ENCODE measurements at regions not wholly inside any gene's neighbourhood (a gene's known extent, or its start where the extent isn't known, plus 50 kb on each side); places are given as distances from the start of the nearest gene placed in this dataset.

- Histone ChIP-seq H3K27me3 (no peaks in the 10 kb centered on the region), H3K4me3 (no peak overlapping the region), H3K9me3 (peaks cover 3 to 24% of the 10 kb centered on the region in 2 donors), H3K4me1 (no peaks in the 10 kb centered on the region), H3K36me3 (no peaks in the 10 kb centered on the region), H3K27ac (no peak overlapping the region)
- DNase-seq (ENCODE audit: low spot score in 2 of 2): no peak
- TF ChIP-seq POLR2AphosphoS5 (IDR thresholded peaks at IDR 0.05) (no peak), POLR2A (IDR thresholded peaks at IDR 0.05) (no peak), CTCF (IDR thresholded peaks at IDR 0.05) (no peak)
- intact Hi-C loops (cut with DNase I; ENCODE audit: low total_unique reads): no loop called here
Observed at GRCh38 chr2:107625982-107626381, 200.7 kb upstream of the RGPD4 start.

DNA sequence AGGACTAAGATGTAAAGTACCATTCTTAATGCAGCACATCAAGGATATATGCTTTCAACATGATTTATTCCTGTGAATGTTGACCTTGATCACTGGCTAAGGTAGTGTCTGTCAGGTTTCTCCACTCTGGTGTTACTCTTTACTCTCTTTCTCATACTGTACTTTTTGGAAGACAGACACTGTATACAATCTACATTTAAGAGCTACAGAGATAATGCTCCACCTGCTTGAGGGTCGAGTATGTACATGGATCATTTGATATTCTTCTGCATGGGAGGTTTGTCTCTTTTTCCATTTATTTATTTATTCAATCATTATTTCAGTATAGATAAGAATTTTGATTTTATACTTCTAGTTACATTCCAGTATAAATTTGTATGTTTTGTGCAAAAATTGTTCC, 199.5 kb upstream of the RGPD4 start:
- Histone ChIP-seq H3K27me3 (no peaks in the 10 kb centered on the region), H3K4me1 (no peaks in the 10 kb centered on the region), H3K36me3 (no peaks in the 10 kb centered on the region), H3K27ac (no peak overlapping the region), H3K4me3 (no peak overlapping the region), H3K9me3 (peaks cover 3 to 19% of the 10 kb centered on the region in 2 donors)
- intact Hi-C loops (cut with DNase I; ENCODE audit: low total_unique reads): no loop called here
- TF ChIP-seq POLR2A (IDR thresholded peaks at IDR 0.05) (no peak), POLR2AphosphoS5 (IDR thresholded peaks at IDR 0.05) (no peak)
- DNase-seq (ENCODE audit: low spot score in 2 of 2): no peak

DNA sequence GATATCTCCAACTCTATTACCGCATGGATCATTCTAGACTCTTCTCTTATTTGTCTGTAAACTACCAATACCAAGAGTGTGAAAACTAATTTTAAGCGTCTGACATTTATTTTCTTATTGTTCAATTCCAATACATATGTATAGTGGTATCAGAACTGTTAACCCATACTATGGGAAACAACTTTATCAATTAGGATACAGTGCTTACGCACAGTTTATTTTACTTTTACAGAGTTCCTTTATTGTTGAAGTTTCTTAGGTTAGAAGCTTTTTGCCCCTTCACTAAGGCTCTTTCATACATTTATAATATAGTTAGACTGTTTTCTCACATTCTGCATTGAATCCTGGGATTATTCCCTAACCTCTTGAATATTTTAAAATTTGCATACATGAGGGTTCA, 198.8 kb upstream of the RGPD4 start:
- no peak for DNase-seq (ENCODE audit: low spot score in 2 of 2)
- no peak overlapping the region for H3K27ac ChIP-seq
- intact Hi-C loops (cut with DNase I; ENCODE audit: low total_unique reads): no loop called here
- no peaks in the 10 kb centered on the region for H3K4me1 ChIP-seq
- no peak for TF ChIP-seq POLR2A (IDR thresholded peaks at IDR 0.05)
- no peak for TF ChIP-seq POLR2AphosphoS5 (IDR thresholded peaks at IDR 0.05)
- no peak for TF ChIP-seq CTCF (IDR thresholded peaks at IDR 0.05)
- H3K4me3 ChIP-seq: no peak overlapping the region
- no peaks in the 10 kb centered on the region for H3K36me3 ChIP-seq
- peaks cover 3 to 19% of the 10 kb centered on the region in 2 donors for H3K9me3 ChIP-seq
- no peaks in the 10 kb centered on the region for H3K27me3 ChIP-seq

DNA sequence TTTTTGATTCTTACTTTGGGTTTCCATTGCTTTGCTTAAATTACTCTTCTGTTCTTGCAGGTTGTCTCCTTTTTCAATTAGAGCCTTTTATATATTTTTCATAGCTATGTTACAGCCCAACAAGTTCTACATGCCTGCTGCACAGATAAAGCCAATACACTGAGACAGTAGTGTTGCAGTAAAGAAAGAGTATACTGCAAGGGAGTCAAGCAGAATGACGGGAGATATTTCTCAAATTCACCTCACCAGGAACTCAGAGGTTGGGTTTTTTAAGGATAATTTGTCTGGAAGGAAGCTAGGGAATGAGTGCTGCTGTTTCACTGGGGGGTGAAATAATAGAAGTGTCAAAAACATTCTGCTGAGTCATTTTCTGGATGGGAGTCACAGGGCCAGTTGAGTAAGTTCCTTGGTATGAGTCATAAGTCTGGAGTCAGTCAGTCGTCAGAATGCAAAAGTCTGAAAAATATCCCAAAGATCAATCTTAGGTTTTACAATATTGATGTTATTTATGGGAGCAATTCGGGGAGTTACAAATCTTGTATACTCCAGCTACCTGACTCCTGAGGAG, 193.0 kb upstream of the RGPD4 start:
- no peaks in the 10 kb centered on the region for H3K36me3 ChIP-seq
- H3K9me3 ChIP-seq: peaks cover 7 to 14% of the 10 kb centered on the region in 2 donors
- no peak overlapping the region for H3K4me3 ChIP-seq
- TF ChIP-seq POLR2A (IDR thresholded peaks at IDR 0.05) (no peak), POLR2AphosphoS5 (IDR thresholded peaks at IDR 0.05) (no peak), CTCF (IDR thresholded peaks at IDR 0.05) (no peak)
- intact Hi-C loops (cut with DNase I; ENCODE audit: low total_unique reads): no loop called here
- H3K27me3 ChIP-seq: no peaks in the 10 kb centered on the region
- H3K27ac ChIP-seq: no peak overlapping the region
- DNase-seq (ENCODE audit: low spot score in 2 of 2): no peak
- H3K4me1 ChIP-seq: no peaks in the 10 kb centered on the region

GRCh38 chr2:107634172-107634571, 192.5 kb upstream of the RGPD4 start:
- no peak for DNase-seq (ENCODE audit: low spot score in 2 of 2)
- H3K27me3 ChIP-seq: no peaks in the 10 kb centered on the region
- no peak overlapping the region for H3K27ac ChIP-seq
- no peaks in the 10 kb centered on the region for H3K36me3 ChIP-seq
- no peak overlapping the region for H3K4me3 ChIP-seq
- TF ChIP-seq CTCF (IDR thresholded peaks at IDR 0.05) (no peak), POLR2A (IDR thresholded peaks at IDR 0.05) (no peak), POLR2AphosphoS5 (IDR thresholded peaks at IDR 0.05) (no peak)
- peaks cover 7 to 9% of the 10 kb centered on the region in 2 donors for H3K9me3 ChIP-seq
- intact Hi-C loops (cut with DNase I; ENCODE audit: low total_unique reads): no loop called here
- no peaks in the 10 kb centered on the region for H3K4me1 ChIP-seq

- no peak for TF ChIP-seq CTCF (IDR thresholded peaks at IDR 0.05)
- no peak for TF ChIP-seq POLR2A (IDR thresholded peaks at IDR 0.05)
- no peak overlapping the region for H3K27ac ChIP-seq
Observed at GRCh38 chr2:107635883-107636282, 190.8 kb upstream of the RGPD4 start.

More at GRCh38 chr2:107635883-107636282, 190.8 kb upstream of the RGPD4 start:
- H3K4me3 ChIP-seq: no peak overlapping the region
- intact Hi-C loops (cut with DNase I; ENCODE audit: low total_unique reads): no loop called here
- no peaks in the 10 kb centered on the region for H3K27me3 ChIP-seq
- peaks cover 8% of the 10 kb centered on the region in 2 donors for H3K9me3 ChIP-seq
- DNase-seq (ENCODE audit: low spot score in 2 of 2): no peak
- no peaks in the 10 kb centered on the region for H3K4me1 ChIP-seq
- no peaks in the 10 kb centered on the region for H3K36me3 ChIP-seq
